ENCODE measurements at regions not wholly inside any gene's neighbourhood (a gene's known extent, or its start where the extent isn't known, plus 50 kb on each side); places are given as distances from the start of the nearest gene placed in this dataset.

- Mint-ChIP-seq H3K4me3 (no peak overlapping the region), H3K27me3 (no peaks in the 10 kb centered on the region), H3K9me3 (peaks cover 2% of the 10 kb centered on the region), H3K36me3 (ENCODE audit: low read depth) (no peaks in the 10 kb centered on the region), H3K27ac (no peak overlapping the region), H3K4me1 (ENCODE audit: low read depth) (no peaks in the 10 kb centered on the region)
- ChIA-PET POLR2A (no interaction called here), CTCF (no interaction called here)
- intact Hi-C loops (cut with micrococcal nuclease) = no loop called here
- no peak for TF ChIP-seq CTCF (IDR thresholded peaks at IDR 0.05)
- DNase-seq (no peak), ATAC-seq (no peak)
These were observed 624.8 kb downstream of the CHSY3 start for GRCh38 chr5:130529111-130529510.

- peaks cover 2% of the 10 kb centered on the region for H3K9me3 Mint-ChIP-seq
- no peak overlapping the region for H3K27ac Mint-ChIP-seq
- ChIA-PET CTCF (no interaction called here), POLR2A (no interaction called here)
- H3K4me1 Mint-ChIP-seq (ENCODE audit: low read depth) = no peaks in the 10 kb centered on the region
- no peak for DNase-seq
- intact Hi-C loops (cut with micrococcal nuclease) = no loop called here
- no peak for ATAC-seq
- TF ChIP-seq CTCF (IDR thresholded peaks at IDR 0.05) = no peak
- H3K4me3 Mint-ChIP-seq = no peak overlapping the region
- H3K36me3 Mint-ChIP-seq (ENCODE audit: low read depth) = no peaks in the 10 kb centered on the region
- H3K27me3 Mint-ChIP-seq = no peaks in the 10 kb centered on the region
These were observed 624.2 kb downstream of the CHSY3 start for GRCh38 chr5:130528474-130528873.

- intact Hi-C loops (cut with micrococcal nuclease) = no loop called here
- DNase-seq (no peak), ATAC-seq (no peak)
- no peak overlapping the region for H3K4me3 Mint-ChIP-seq
- no peaks in the 10 kb centered on the region for H3K4me1 Mint-ChIP-seq (ENCODE audit: low read depth)
- H3K36me3 Mint-ChIP-seq (ENCODE audit: low read depth) = no peaks in the 10 kb centered on the region
- peaks cover 2% of the 10 kb centered on the region for H3K27me3 Mint-ChIP-seq
- no peak overlapping the region for H3K27ac Mint-ChIP-seq
- TF ChIP-seq CTCF (IDR thresholded peaks at IDR 0.05) = no peak
- CTCF ChIA-PET = no interaction called here
- H3K9me3 Mint-ChIP-seq = peaks cover 2% of the 10 kb centered on the region
- POLR2A ChIA-PET = no interaction called here
These were observed 622.4 kb downstream of the CHSY3 start for GRCh38 chr5:130526708-130527107.

GRCh38 chr5:130520211-130520610 is 615.9 kb downstream of the CHSY3 start:
- Mint-ChIP-seq H3K27ac (no peak overlapping the region), H3K4me1 (ENCODE audit: low read depth) (no peaks in the 10 kb centered on the region), H3K9me3 (peaks cover 20% of the 10 kb centered on the region), H3K4me3 (no peak overlapping the region), H3K27me3 (peaks cover 4% of the 10 kb centered on the region), H3K36me3 (ENCODE audit: low read depth) (peaks cover 1% of the 10 kb centered on the region)
- ATAC-seq (no peak), DNase-seq (no peak)
- TF ChIP-seq CTCF (IDR thresholded peaks at IDR 0.05) = no peak
- POLR2A ChIA-PET = no interaction called here
- intact Hi-C loops (cut with micrococcal nuclease) = no loop called here
- CTCF ChIA-PET = no interaction called here

GRCh38 chr5:130514984-130515690 is 610.9 kb downstream of the CHSY3 start:
- no peak for ATAC-seq
- no peaks in the 10 kb centered on the region for H3K4me1 Mint-ChIP-seq (ENCODE audit: low read depth)

More at GRCh38 chr5:130514984-130515690, 610.9 kb downstream of the CHSY3 start:
- ChIA-PET CTCF (no interaction called here), POLR2A (no interaction called here)
- peaks cover 1% of the 10 kb centered on the region for H3K36me3 Mint-ChIP-seq (ENCODE audit: low read depth)
- no peak for DNase-seq
- no peak overlapping the region for H3K4me3 Mint-ChIP-seq
- no peaks in the 10 kb centered on the region for H3K27me3 Mint-ChIP-seq
- TF ChIP-seq CTCF (IDR thresholded peaks at IDR 0.05) = no peak
- no peak overlapping the region for H3K27ac Mint-ChIP-seq
- peaks cover 20% of the 10 kb centered on the region for H3K9me3 Mint-ChIP-seq
- intact Hi-C loops (cut with micrococcal nuclease) = no loop called here

All from activated CD8-positive, alpha-beta T cell treated with anti-CD3 and anti-CD28 coated beads for 36 hours (primary cell).